ENCODE measurements at regions not wholly inside any gene's neighbourhood (a gene's known extent, or its start where the extent isn't known, plus 50 kb on each side); places are given as distances from the start of the nearest gene placed in this dataset.

GRCh38 chr11:127588431-127588830 lies 587.9 kb upstream of the KIRREL3 start:
- TF ChIP-seq EZH2 (IDR thresholded peaks at IDR 0.05; ENCODE audit: borderline replicate concordance, insufficient read depth, low read depth, low read length, poor library complexity, severe bottlenecking) = no peak
- no peak for TF ChIP-seq CTCF (IDR thresholded peaks at IDR 0.05)
- Histone ChIP-seq H2AFZ (ENCODE audit: insufficient read depth, low read depth, low read length, poor library complexity, severe bottlenecking) (no peak overlapping the region), H3K4me1 (ENCODE audit: control insufficient read depth in 2 of 2, insufficient read depth in 2 of 2, low read length in 2 of 2) (no peaks in the 10 kb centered on the region), H3K27me3 (replicated peaks in 1 of 4; ENCODE audit: control extremely low read depth in 1 of 4, control insufficient read depth in 3 of 4, insufficient read depth in 4 of 4, low read length in 3 of 4) (no peaks in the 10 kb centered on the region), H3K9ac (ENCODE audit: low read length) (no peak overlapping the region), H4K20me1 (ENCODE audit: control insufficient read depth, insufficient read depth, low read length, poor library complexity, severe bottlenecking) (no peaks in the 10 kb centered on the region), H3K9me3 (ENCODE audit: control extremely low read depth in 1 of 3, control insufficient read depth in 2 of 3, insufficient read depth in 1 of 3, low read length in 2 of 3) (no peaks in the 10 kb centered on the region), H3K27ac (ENCODE audit: low read length in 2 of 2) (no peak overlapping the region), H3K4me3 (ENCODE audit: control extremely low read depth in 1 of 5, extremely low read depth in 1 of 5, insufficient read depth in 1 of 5, low read depth in 2 of 5, low read length in 4 of 5) (no peak overlapping the region), H3K36me3 (replicated peaks in 1 of 2; ENCODE audit: control extremely low read depth in 1 of 2, control insufficient read depth in 1 of 2, extremely low read depth in 1 of 2, insufficient read depth in 2 of 2, low read length in 1 of 2) (no peaks in the 10 kb centered on the region), H3K4me2 (replicated peaks; ENCODE audit: low read depth, low read length, poor library complexity, severe bottlenecking) (no peak overlapping the region), H3K79me2 (ENCODE audit: control insufficient read depth, insufficient read depth, low read length) (no peaks in the 10 kb centered on the region)
- CTCF ChIA-PET = no interaction called here
- POLR2A ChIA-PET = no interaction called here
- Mint-ChIP-seq H3K27ac (no peak overlapping the region), H3K9me3 (ENCODE audit: insufficient read depth) (no peaks in the 10 kb centered on the region), H3K27me3 (no peaks in the 10 kb centered on the region), H3K4me3 (no peak overlapping the region), H3K4me1 (no peaks in the 10 kb centered on the region)
- DNase-seq = no peak
- ATAC-seq (ENCODE audit: low read depth) = no peak
- intact Hi-C loops (cut with micrococcal nuclease) = no loop called here
- 100% methylated on average over 3 of the region's 5 CpGs for WGBS (ENCODE audit: insufficient coverage)

- Mint-ChIP-seq H3K4me1 (no peaks in the 10 kb centered on the region), H3K27me3 (no peaks in the 10 kb centered on the region), H3K27ac (no peak overlapping the region), H3K4me3 (no peak overlapping the region), H3K9me3 (ENCODE audit: insufficient read depth) (no peaks in the 10 kb centered on the region)
- Histone ChIP-seq H3K9ac (ENCODE audit: low read length) (no peak overlapping the region), H3K9me3 (ENCODE audit: control extremely low read depth in 1 of 3, control insufficient read depth in 2 of 3, insufficient read depth in 1 of 3, low read length in 2 of 3) (no peaks in the 10 kb centered on the region), H3K4me1 (ENCODE audit: control insufficient read depth in 2 of 2, insufficient read depth in 2 of 2, low read length in 2 of 2) (no peaks in the 10 kb centered on the region), H2AFZ (ENCODE audit: insufficient read depth, low read depth, low read length, poor library complexity, severe bottlenecking) (no peak overlapping the region), H3K4me2 (replicated peaks; ENCODE audit: low read depth, low read length, poor library complexity, severe bottlenecking) (no peak overlapping the region), H3K27me3 (replicated peaks in 1 of 4; ENCODE audit: control extremely low read depth in 1 of 4, control insufficient read depth in 3 of 4, insufficient read depth in 4 of 4, low read length in 3 of 4) (no peaks in the 10 kb centered on the region), H3K36me3 (replicated peaks in 1 of 2; ENCODE audit: control extremely low read depth in 1 of 2, control insufficient read depth in 1 of 2, extremely low read depth in 1 of 2, insufficient read depth in 2 of 2, low read length in 1 of 2) (no peaks in the 10 kb centered on the region), H3K79me2 (ENCODE audit: control insufficient read depth, insufficient read depth, low read length) (no peaks in the 10 kb centered on the region), H4K20me1 (ENCODE audit: control insufficient read depth, insufficient read depth, low read length, poor library complexity, severe bottlenecking) (no peaks in the 10 kb centered on the region), H3K27ac (ENCODE audit: low read length in 2 of 2) (no peak overlapping the region), H3K4me3 (ENCODE audit: control extremely low read depth in 1 of 5, extremely low read depth in 1 of 5, insufficient read depth in 1 of 5, low read depth in 2 of 5, low read length in 4 of 5) (no peak overlapping the region)
- POLR2A ChIA-PET = no interaction called here
- 94% methylated on average over 2 of the region's 2 CpGs for WGBS (ENCODE audit: insufficient coverage)
- CTCF ChIA-PET = no interaction called here
- DNase-seq = no peak
- intact Hi-C loops (cut with micrococcal nuclease) = no loop called here
- no peak for ATAC-seq (ENCODE audit: low read depth)
- TF ChIP-seq EZH2 (IDR thresholded peaks at IDR 0.05; ENCODE audit: borderline replicate concordance, insufficient read depth, low read depth, low read length, poor library complexity, severe bottlenecking) = no peak
- no peak for TF ChIP-seq CTCF (IDR thresholded peaks at IDR 0.05)
These were observed 586.9 kb upstream of the KIRREL3 start for GRCh38 chr11:127587511-127587910.

All from B cell (primary cell).